ENCODE measurements at regions not wholly inside any gene's neighbourhood (a gene's known extent, or its start where the extent isn't known, plus 50 kb on each side); places are given as distances from the start of the nearest gene placed in this dataset.

GRCh38 chr3:111260878-111261277 is 189.3 kb downstream of the NECTIN3 start:
- ATAC-seq (no peak), DNase-seq (ENCODE audit: low read depth, low spot score) (no peak)
- intact Hi-C loops (cut with micrococcal nuclease; ENCODE audit: unreplicated experiment), result no loop called here
- in situ Hi-C loops (cut with HindIII; ENCODE audit: low pct_unique_long_range_greater_than_20kb, low sequenced_read_pairs), result no loop called here
- Histone ChIP-seq H3K4me3 (ENCODE audit: low read depth in 2 of 2, low read length in 2 of 2) (no peak overlapping the region), H3K4me1 (ENCODE audit: control insufficient read depth, insufficient read depth, low read length) (no peaks in the 10 kb centered on the region), H3K9me3 (ENCODE audit: control insufficient read depth, insufficient read depth, low read depth, low read length) (0 out of 2 replicates have a peak, but pooled peaks cover 3% of the 10 kb centered on the region), H3K36me3 (ENCODE audit: control insufficient read depth, insufficient read depth, low read length) (no peaks in the 10 kb centered on the region), H3K27ac (ENCODE audit: low read length) (no peak overlapping the region), H3K27me3 (ENCODE audit: control insufficient read depth, insufficient read depth, low read length) (no peaks in the 10 kb centered on the region)
- ChIA-PET CTCF (no interaction called here), POLR2A (no interaction called here)
- TF ChIP-seq TCF7L2 (IDR thresholded peaks at IDR 0.05; ENCODE audit: low read depth, low read length) (no peak), CTCF (IDR thresholded peaks at IDR 0.05) (no peak), REST (IDR thresholded peaks at IDR 0.05; ENCODE audit: insufficient read depth in 1 of 2, low read depth in 2 of 2, low read length in 1 of 2) (no peak), SIN3A (IDR thresholded peaks at IDR 0.05; ENCODE audit: borderline replicate concordance, insufficient read depth, low read depth, low read length) (no peak), POLR2AphosphoS5 (IDR thresholded peaks at IDR 0.05; ENCODE audit: low read depth, low read length) (no peak)
- BruUV-seq (replicated peaks), result no TSS peak

GRCh38 chr3:111269777-111270176 is 198.2 kb downstream of the NECTIN3 start:
- Histone ChIP-seq H3K27ac (ENCODE audit: low read length) (no peak overlapping the region), H3K9me3 (ENCODE audit: control insufficient read depth, insufficient read depth, low read depth, low read length) (0 out of 2 replicates have a peak, but pooled peaks cover 3% of the 10 kb centered on the region), H3K4me3 (ENCODE audit: low read depth in 2 of 2, low read length in 2 of 2) (no peak overlapping the region), H3K36me3 (ENCODE audit: control insufficient read depth, insufficient read depth, low read length) (no peaks in the 10 kb centered on the region), H3K4me1 (ENCODE audit: control insufficient read depth, insufficient read depth, low read length) (no peaks in the 10 kb centered on the region), H3K27me3 (ENCODE audit: control insufficient read depth, insufficient read depth, low read length) (no peaks in the 10 kb centered on the region)
- in situ Hi-C loops (cut with HindIII; ENCODE audit: low pct_unique_long_range_greater_than_20kb, low sequenced_read_pairs) (no loop called here), intact Hi-C loops (cut with micrococcal nuclease; ENCODE audit: unreplicated experiment) (no loop called here)
- ChIA-PET POLR2A (no interaction called here), CTCF (no interaction called here)
- no peak for TF ChIP-seq POLR2AphosphoS5 (IDR thresholded peaks at IDR 0.05; ENCODE audit: low read depth, low read length)
- no peak for TF ChIP-seq SIN3A (IDR thresholded peaks at IDR 0.05; ENCODE audit: borderline replicate concordance, insufficient read depth, low read depth, low read length)
- no peak for TF ChIP-seq CTCF (IDR thresholded peaks at IDR 0.05)
- no peak for TF ChIP-seq REST (IDR thresholded peaks at IDR 0.05; ENCODE audit: insufficient read depth in 1 of 2, low read depth in 2 of 2, low read length in 1 of 2)
- no peak for TF ChIP-seq TCF7L2 (IDR thresholded peaks at IDR 0.05; ENCODE audit: low read depth, low read length)
- no TSS peak for BruUV-seq (replicated peaks)
- no peak for ATAC-seq
- DNase-seq (ENCODE audit: low read depth, low spot score), result no peak

Data from Panc1 (cell line).